CD14-positive monocyte (primary cell): ENCODE measurements at regions not wholly inside any gene's neighbourhood (a gene's known extent, or its start where the extent isn't known, plus 50 kb on each side); places are given as distances from the start of the nearest gene placed in this dataset.

ENCODE experiments used
- DNase-seq, 3 donors: peaks; one replicate each; pipeline ENCODE4 v3.0.0-alpha.2; 2011 to 2022
- H2AFZ ChIP-seq: 2 replicates; pipeline ENCODE4 v1.6.0; 2012; ENCODE audit warnings: mild to moderate bottlenecking, low read depth, low read length, inconsistent platforms; ENCODE audit not compliant: insufficient read depth, poor library complexity, severe bottlenecking
- H3K27ac ChIP-seq, 2 donors: 1 replicate in 1 of 2; 2 replicates in 1 of 2; pipeline ENCODE4 v1.5.1; 2012 to 2013; ENCODE audit warnings: low read length in 2 of 2, control low read depth in 1 of 2, inconsistent platforms in 1 of 2, low read depth in 1 of 2, mild to moderate bottlenecking in 1 of 2
- H3K27me3 ChIP-seq, 2 donors: one replicate each; pipeline versions ENCODE4 v1.6.0 to v1.6.1; 2011 to 2013; ENCODE audit warnings: low read length in 2 of 2; ENCODE audit not compliant: control insufficient read depth in 2 of 2, insufficient read depth in 2 of 2
- H3K36me3 ChIP-seq, 2 donors: replicated peaks in 1 of 2; 1 replicate in 1 of 2; 2 replicates in 1 of 2; pipeline versions ENCODE4 v1.5.1 to v1.6.1; 2012 to 2013; ENCODE audit warnings: low read length in 2 of 2, control low read depth in 1 of 2, inconsistent platforms in 1 of 2, mild to moderate bottlenecking in 1 of 2; ENCODE audit not compliant: insufficient read depth in 2 of 2, control insufficient read depth in 1 of 2
- H3K4me1 ChIP-seq, 2 donors: 1 replicate in 1 of 2; 2 replicates in 1 of 2; pipeline versions ENCODE4 v1.5.1 to v1.6.1; 2012 to 2013; ENCODE audit warnings: low read length in 2 of 2, control low read depth in 1 of 2, inconsistent platforms in 1 of 2, mild to moderate bottlenecking in 1 of 2, moderate library complexity in 1 of 2; ENCODE audit not compliant: insufficient read depth in 2 of 2, control insufficient read depth in 1 of 2
- H3K4me2 ChIP-seq: replicated peaks from 2 replicates; pipeline ENCODE3; 2012; ENCODE audit warnings: low read length, moderate library complexity, mild to moderate bottlenecking; ENCODE audit not compliant: poor library complexity, severe bottlenecking; ENCODE audit errors: extremely low read depth
- H3K4me3 ChIP-seq, 3 experiments: fragments of 200-600 bp in 1 of 3; sonication (generic) in 1 of 3; replicated peaks in 1 of 3; 1 replicate in 2 of 3; 2 replicates in 1 of 3; pipeline ENCODE4 v1.5.1; 2011 to 2013; ENCODE audit warnings: low read length in 3 of 3, mild to moderate bottlenecking in 3 of 3, control low read depth in 2 of 3, low read depth in 2 of 3, inconsistent platforms in 1 of 3, moderate library complexity in 1 of 3
- H3K79me2 ChIP-seq: 2 replicates; pipeline ENCODE4 v1.6.0; 2012; ENCODE audit warnings: mild to moderate bottlenecking, control low read depth, inconsistent platforms, low read length, moderate library complexity; ENCODE audit not compliant: insufficient read depth
- H3K9ac ChIP-seq: 2 replicates; pipeline ENCODE4 v1.6.0; 2017; ENCODE audit warnings: low read length, mild to moderate bottlenecking; ENCODE audit not compliant: insufficient read depth, poor library complexity, severe bottlenecking
- H3K9me3 ChIP-seq, 2 donors: replicated peaks in 1 of 2; 1 replicate in 1 of 2; 2 replicates in 1 of 2; pipeline versions ENCODE4 v1.5.1 to v1.6.1; 2012 to 2013; ENCODE audit warnings: low read length in 2 of 2, control low read depth in 1 of 2; ENCODE audit not compliant: control insufficient read depth in 1 of 2, insufficient read depth in 1 of 2
- H4K20me1 ChIP-seq: 2 replicates; pipeline ENCODE4 v1.6.0; 2012; ENCODE audit warnings: mild to moderate bottlenecking, low read length, control low read depth, moderate library complexity; ENCODE audit not compliant: insufficient read depth
- H3K27ac Mint-ChIP-seq, 7 donors: one replicate each; pipeline ENCODE4 v1.8.0; 2020; ENCODE audit warnings: mild to moderate bottlenecking in 7 of 7, mixed read lengths in 7 of 7, moderate library complexity in 6 of 7, inconsistent platforms in 2 of 7
- H3K27me3 Mint-ChIP-seq, 3 donors: one replicate each; pipeline ENCODE4 v1.8.0; 2021 to 2022; ENCODE audit warnings: low read depth in 3 of 3, mild to moderate bottlenecking in 3 of 3, mixed read lengths in 3 of 3, moderate library complexity in 3 of 3, inconsistent platforms in 1 of 3
- H3K36me3 Mint-ChIP-seq, 2 donors: one replicate each; pipeline ENCODE4 v1.8.0; 2020; ENCODE audit warnings: mixed read lengths in 2 of 2, inconsistent platforms in 1 of 2, mild to moderate bottlenecking in 1 of 2
- H3K4me1 Mint-ChIP-seq: one replicate; pipeline ENCODE4 v1.8.0; 2020; ENCODE audit warnings: mild to moderate bottlenecking, mixed read lengths
- H3K4me3 Mint-ChIP-seq, 2 donors: one replicate each; pipeline ENCODE4 v1.8.0; 2020; ENCODE audit warnings: mild to moderate bottlenecking in 2 of 2, mixed read lengths in 2 of 2, moderate library complexity in 1 of 2
- H3K9me3 Mint-ChIP-seq, 7 donors: one replicate each; pipeline ENCODE4 v1.8.0; 2020 to 2022; ENCODE audit warnings: mixed read lengths in 7 of 7, mild to moderate bottlenecking in 6 of 7, moderate library complexity in 6 of 7, inconsistent platforms in 2 of 7
- CTCF ChIP-seq: fragments of 200-600 bp; IDR thresholded peaks from one replicate; pipeline ENCODE4 v1.8.0; 2022; ENCODE audit warnings: antibody characterized with exemption, mild to moderate bottlenecking
- whole genome bisulfite sequencing: methylation state at CpG from one replicate; pipeline ENCODE4 v1.1.5; 2013; ENCODE audit warnings: missing lambda C conversion rate; ENCODE audit not compliant: insufficient coverage; 5-methylcytosine and 5-hydroxymethylcytosine counted together
- intact Hi-C, 2 donors: fragments of 100-400 bp; cut with micrococcal nuclease; formaldehyde crosslinking; loops; one replicate each; pipeline versions ENCODE4 v1.15.0 to v1.15.1; 2023

GRCh38 chr1:194184425-194184824 lies 998.0 kb upstream of the B3GALT2 start:
- H4K20me1 ChIP-seq: no peaks in the 10 kb centered on the region
- Mint-ChIP-seq H3K4me1 (no peaks in the 10 kb centered on the region), H3K36me3 (no peaks in the 10 kb centered on the region), H3K9me3 (peaks cover 0 to 10% (median 5%) of the 10 kb centered on the region in 7 donors), H3K4me3 (no peak overlapping the region), H3K27ac (no peak overlapping the region), H3K27me3 (peaks cover 0 to 3% (median 0%) of the 10 kb centered on the region in 3 donors)
- no peaks in the 10 kb centered on the region for H3K4me1 ChIP-seq
- H3K9ac ChIP-seq: no peak overlapping the region
- no peaks in the 10 kb centered on the region for H3K79me2 ChIP-seq
- H3K9me3 ChIP-seq: peaks cover 0 to 6% of the 10 kb centered on the region in 2 donors
- intact Hi-C loops: no loop called here
- H3K4me3 ChIP-seq: no peak overlapping the region
- H3K36me3 ChIP-seq: no peaks in the 10 kb centered on the region
- no peaks in the 10 kb centered on the region for H3K27me3 ChIP-seq
- TF ChIP-seq CTCF: no peak
- H3K27ac ChIP-seq: no peak overlapping the region
- H3K4me2 ChIP-seq: no peak overlapping the region
- no peak overlapping the region for H2AFZ ChIP-seq
- no peak for DNase-seq

DNA sequence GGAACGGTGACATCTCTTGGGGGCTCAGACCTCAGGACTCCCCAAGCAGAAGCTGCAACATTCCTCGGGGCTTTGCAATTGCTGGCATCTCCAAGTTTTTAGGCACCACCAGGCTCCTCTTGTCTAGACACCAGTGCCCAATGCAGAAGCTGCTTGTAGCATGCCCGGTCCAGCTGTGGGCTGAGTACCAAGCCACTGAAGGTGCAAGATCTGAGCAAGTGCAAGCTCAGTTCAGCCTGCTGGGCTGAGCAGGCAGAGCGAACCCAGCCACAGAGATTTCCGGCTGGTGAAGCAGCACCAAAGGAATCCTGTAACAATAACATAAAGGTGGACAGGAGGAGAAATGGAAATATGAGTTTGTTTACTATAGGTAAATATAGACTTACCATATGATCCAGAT lies 995.4 kb upstream of the B3GALT2 start:
- H3K27me3 Mint-ChIP-seq: no peaks in the 10 kb centered on the region
- no peak overlapping the region for H3K27ac Mint-ChIP-seq
- no peak overlapping the region for H3K4me3 Mint-ChIP-seq
- DNase-seq: no peak
- H3K4me1 ChIP-seq: no peaks in the 10 kb centered on the region
- no peaks in the 10 kb centered on the region for H3K4me1 Mint-ChIP-seq
- H3K27ac ChIP-seq: no peak overlapping the region
- no peaks in the 10 kb centered on the region for H3K36me3 Mint-ChIP-seq
- peaks cover 0 to 8% (median 2%) of the 10 kb centered on the region in 7 donors for H3K9me3 Mint-ChIP-seq
- no peak overlapping the region for H3K4me2 ChIP-seq
- H3K9me3 ChIP-seq: peaks cover 0 to 5% of the 10 kb centered on the region in 2 donors
- H4K20me1 ChIP-seq: no peaks in the 10 kb centered on the region
- no peaks in the 10 kb centered on the region for H3K79me2 ChIP-seq
- intact Hi-C loops: no loop called here
- no peak for TF ChIP-seq CTCF
- no peaks in the 10 kb centered on the region for H3K27me3 ChIP-seq
- no peak overlapping the region for H3K9ac ChIP-seq
- no peak overlapping the region for H3K4me3 ChIP-seq
- no peaks in the 10 kb centered on the region for H3K36me3 ChIP-seq
- no peak overlapping the region for H2AFZ ChIP-seq
- 89% methylated on average over 3 of the region's 5 CpGs for WGBS
